Limb (tissue), 2 donors: ENCODE measurements at regions not wholly inside any gene's neighbourhood (a gene's known extent, or its start where the extent isn't known, plus 50 kb on each side); places are given as distances from the start of the nearest gene placed in this dataset.

Source experiments
- DNase-seq, 2 donors: peaks; one replicate each; pipeline ENCODE4 v3.0.0-alpha.2; 2016; ENCODE audit errors: extremely low spot score in 2 of 2

DNA sequence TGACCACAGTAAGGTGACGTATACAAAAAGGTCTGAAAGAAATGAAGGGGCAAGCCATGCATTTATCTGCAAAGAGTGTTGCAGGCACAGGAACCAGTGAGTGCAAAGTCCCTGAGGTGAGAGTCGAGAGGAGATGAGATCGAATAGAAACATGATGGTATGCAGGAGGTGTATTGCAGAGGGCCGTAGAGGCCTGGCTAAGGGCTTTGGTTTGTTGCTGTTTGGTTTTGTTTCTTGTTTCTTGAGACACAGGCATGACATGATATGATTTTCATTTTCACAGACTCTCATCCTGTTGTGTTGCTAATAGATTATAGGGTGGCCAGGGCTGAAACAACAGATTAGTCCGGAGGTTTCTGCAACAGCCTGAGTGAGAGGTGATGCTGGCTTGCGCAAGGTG is 80.4 kb downstream of the HSPH1 start:
- DNase-seq = no peak

GRCh38 chr13:31074756-31075155 is 86.9 kb downstream of the HSPH1 start:
- no peak for DNase-seq

DNA sequence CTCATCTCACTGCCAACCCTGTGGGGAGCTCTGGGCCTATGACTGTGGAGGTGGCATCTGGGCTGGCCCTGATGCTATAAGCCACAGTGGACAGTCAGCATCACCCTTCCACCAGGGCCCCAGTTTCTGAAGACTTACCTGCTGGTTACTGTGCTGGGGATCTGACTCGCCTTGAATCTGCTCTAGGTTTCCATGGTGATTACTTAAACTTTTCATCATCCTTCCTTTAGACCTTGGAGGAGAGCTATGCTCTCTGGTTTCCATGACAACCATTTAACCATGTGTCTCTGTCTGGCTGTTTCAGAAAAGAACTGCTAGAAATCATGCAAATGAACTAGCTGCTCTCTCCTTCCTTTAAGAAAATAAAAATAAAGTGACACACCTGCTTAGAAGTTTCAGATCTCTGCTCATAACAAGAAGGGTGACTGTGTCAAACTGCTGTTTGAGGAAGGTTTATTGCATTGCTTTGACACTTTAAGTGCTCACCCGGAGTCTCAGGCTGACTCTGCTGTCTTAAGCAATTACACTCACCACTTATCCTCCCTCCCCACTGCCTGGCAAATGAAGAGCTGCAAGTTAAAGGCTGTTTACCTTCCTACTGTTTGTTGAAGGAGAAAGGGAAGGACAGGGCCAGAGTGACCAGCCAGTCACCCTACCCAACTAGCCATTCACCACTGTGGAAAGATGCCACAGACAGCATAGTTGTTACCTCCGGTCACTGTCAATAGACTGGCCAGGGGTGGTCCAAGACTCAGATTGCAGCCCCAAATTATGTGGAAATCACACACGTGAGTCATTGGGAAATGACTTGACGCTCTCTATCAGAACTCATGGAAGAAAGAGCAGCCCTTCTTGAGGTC is 87.6 kb downstream of the HSPH1 start:
- no peak for DNase-seq

GRCh38 chr13:31072041-31072440 is 89.7 kb downstream of the HSPH1 start:
- DNase-seq = no peak

DNA sequence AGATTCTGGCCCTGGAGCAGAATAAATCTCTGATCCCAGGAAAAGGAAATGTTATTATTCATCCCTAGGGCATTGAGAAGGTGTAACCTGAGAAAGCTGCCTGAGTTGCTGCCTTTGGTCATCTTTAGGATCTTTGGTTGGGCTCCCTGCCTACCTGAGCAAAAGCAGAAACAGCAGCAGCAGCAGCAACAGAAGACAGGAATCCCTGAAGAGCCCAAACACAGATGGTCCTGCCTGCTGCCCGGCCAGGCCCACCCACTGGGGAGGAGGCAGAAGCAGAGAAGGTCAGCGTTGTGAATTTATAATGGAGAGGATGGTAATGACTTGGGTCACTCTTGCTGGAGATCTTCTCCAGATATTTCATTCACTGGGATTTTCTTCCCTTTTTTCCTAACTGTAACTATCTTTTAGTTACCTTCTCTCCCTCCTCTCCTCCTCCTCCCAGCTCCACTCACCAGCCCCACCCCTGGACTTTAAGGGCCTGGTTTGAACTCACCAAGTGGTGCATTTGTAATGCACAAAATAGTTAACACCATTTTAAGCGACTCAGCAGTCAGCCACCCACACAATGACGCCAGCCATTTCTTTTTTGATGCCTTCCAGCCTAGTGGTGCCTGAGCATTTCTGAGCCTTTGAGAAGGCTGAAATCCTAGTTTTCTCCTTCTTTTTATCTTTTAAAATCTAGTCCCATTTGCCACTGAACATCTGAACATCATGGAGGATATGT is 91.7 kb downstream of the HSPH1 start:
- DNase-seq = no peak

DNA sequence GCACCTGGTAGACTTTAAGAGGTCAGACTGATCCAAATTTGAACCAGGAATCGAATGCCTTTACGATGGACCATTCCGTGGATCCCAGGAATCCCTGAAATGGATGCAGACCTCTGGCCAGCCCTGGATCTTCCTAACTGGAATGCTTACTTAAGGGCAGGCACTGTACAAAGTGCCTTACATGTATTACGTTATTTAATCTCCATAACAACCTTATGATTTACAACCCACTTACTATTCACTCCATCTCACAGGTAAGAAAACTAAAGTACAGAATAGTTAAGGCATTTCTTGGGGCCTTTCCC is 93.6 kb downstream of the HSPH1 start:
- no peak for DNase-seq

- DNase-seq = no peak
Measured at GRCh38 chr13:31067416-31068118, 94.1 kb downstream of the HSPH1 start.

GRCh38 chr13:31064636-31065035 is 97.1 kb downstream of the HSPH1 start:
- DNase-seq = no peak

DNA sequence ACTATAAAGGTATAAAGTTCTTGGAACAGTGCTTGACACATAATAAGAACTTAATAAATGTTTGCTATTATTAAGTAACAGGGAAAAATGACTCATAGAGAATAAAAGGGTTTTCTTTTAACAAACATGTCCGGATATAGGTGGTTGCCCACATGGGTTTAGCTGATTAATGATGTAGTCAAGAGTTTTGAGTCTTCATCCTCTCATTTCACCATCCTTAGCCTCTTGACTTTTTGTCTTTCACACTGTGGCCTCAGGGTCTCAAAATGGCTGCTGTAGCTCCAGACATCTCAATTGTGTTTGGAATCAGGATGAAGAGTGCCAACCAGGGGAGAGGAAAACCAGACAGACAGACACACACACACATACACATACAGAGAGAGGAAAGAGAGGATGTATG is 97.9 kb downstream of the HSPH1 start:
- no peak for DNase-seq

DNA sequence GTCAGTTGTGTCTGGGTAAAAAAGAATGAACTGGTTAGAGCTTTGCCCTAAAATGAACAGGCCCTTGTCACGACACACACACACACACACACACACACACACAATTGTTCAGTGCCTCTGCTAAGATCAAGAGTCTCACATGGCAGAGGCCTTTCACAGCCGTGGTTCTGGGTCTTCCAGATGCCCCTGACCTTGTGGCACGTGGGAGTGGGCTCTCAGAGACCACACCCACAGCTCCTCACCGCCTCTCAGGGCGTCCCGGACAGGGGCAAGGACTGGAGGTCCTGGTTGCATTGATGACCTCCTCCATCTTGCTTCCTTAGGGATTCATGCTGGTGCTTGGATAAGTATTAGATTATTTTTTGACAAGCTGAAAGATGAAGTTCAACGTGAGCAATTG is 101.0 kb downstream of the HSPH1 start:
- DNase-seq = no peak

DNA sequence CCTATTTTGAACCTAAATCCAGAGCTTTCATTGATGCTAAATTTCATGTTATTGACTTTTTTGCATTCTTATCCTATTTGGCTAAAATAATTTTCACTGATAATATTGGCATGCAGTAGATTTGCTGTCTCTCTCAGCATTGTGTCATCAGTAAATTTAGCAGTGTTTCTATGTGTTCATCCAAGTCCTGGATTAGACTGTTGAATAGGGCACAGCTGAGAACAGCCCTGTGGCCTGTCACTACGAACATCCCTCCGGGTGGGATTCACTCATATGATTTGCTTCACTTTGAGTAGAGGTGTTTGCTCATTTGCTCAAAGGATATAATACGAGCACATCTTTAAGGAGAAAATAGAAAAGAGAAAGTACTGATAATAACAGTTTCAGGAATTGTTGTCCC is 101.5 kb downstream of the HSPH1 start:
- no peak for DNase-seq

DNA sequence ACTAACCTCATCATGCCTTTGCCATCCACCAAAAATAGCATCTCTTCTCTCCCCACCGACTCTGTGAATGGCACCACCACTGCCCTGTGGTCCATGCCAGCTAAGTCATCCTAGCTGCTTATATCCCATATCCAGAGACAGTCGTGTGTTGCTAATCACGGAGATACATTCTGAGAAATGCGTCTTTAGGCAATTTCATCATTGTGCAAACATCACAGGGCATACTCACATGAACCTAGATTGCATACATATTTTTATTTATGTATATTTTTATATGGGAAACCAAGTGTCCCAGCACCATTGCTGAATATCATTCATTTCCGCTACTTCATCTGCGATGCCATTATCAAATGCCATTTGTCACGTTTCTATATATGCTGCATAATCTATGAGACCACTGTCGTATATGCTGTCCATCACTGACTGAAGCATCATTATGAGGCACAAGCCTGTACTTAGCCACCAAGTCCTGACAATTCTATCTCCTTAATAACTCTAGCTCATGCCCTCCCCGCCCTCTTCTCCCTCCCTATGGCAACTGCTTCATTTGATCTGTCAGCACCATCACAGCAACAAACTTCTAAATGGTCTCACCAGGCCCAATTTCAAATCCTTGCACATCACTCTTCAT is 104.2 kb downstream of the HSPH1 start:
- no peak for DNase-seq

GRCh38 chr13:31056644-31057271 is 104.9 kb downstream of the HSPH1 start:
- peak in 1 of 2 donors; percentile 44 for DNase-seq

DNA sequence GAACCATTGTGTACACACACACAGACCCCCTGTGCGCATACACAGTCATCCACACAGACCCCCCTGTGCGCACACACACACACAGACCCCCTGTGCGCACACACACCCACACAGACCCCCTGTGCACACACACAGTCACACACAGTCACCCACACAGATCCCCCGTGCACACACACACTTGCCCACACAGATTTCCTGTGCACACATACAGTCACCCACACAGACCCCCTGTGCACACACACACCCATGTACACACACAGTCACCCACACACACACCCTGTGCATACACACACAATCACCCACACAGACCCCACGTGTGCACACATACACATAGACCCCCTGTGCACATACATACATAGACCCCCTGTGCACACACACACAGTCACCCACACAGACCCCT is 106.1 kb downstream of the HSPH1 start:
- no peak for DNase-seq

DNA sequence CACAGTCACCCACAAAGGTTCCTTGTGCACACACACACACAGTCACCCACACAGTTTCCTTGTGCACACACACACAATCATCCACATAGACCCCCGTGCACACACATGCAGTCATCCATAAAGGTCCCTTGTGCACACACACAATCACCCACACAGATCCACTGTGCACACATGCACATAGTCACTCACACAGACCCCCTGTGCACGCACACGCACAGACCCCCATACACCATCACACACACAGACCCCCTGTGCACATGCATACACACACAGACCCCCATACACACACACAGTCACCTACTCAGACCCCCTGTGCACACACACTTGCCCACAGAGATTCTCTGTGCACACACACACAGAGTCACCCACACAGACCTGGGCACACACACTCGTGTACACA is 107.1 kb downstream of the HSPH1 start:
- no peak for DNase-seq

- DNase-seq = no peak
Measured at GRCh38 chr13:31053896-31054295, 107.8 kb downstream of the HSPH1 start.

GRCh38 chr13:31053091-31053490 is 108.6 kb downstream of the HSPH1 start:
- DNase-seq = no peak

GRCh38 chr13:31052478-31052877 is 109.2 kb downstream of the HSPH1 start:
- no peak for DNase-seq

DNA sequence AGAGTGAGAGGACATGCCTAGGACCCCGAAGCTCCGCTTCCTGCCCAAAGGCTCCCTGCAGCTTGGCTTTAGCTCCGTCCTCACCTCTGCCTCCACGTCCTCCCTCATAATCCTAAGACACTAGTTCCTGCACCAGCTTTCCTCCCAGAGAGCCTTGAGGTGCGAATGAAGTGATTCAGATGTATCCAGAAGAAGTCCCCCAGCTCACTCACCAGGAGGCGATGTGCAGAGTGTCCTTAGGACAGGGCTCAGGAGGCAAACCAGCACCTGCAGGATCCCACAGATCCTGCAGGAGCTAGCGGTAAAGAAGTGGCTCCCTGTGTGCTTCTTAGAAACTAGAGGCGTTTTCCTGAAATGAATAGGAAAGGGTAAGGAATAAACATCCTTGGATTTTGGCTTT is 109.7 kb downstream of the HSPH1 start:
- no peak for DNase-seq

DNA sequence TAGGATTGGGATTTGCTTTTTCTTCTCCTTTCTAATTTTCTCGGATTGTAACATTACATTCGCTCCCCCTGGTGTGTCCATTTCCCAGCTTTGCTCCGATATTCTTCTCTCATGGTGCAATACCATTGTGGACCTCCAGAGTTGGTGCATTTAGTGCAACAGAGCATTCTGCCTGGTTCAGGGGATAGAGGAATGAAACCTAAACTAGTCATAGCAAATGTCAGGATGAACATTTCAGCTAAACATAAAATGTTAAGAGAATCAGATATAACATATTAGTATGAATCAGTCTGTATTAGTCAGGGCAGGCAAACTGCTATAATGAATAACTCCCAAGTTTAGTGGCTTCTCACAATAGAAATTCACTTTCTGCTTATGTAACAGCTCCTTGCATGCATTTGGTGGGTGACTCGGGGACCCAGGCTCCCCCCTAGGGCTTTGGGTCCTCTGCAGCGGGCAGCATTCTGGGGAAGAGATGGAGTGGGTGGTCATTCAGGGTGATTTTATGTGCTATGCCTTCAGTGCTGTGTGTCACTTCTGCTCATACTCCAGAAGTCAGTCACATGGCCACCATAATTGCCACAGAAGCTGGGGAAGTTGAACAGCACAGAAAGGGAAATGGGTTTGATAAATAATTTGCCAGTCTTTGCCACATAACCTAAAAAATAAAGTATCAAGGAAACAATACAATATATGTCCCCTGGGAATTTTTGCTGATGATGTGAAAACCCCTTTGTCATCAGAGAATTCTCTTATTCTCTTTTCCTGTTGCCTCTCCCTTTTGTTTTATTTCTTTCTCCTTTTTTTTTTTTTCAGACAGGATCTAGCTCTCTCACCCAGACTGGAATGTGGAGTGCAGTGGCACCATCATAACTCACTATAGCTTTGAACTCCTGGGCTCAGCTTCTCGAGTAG is 111.0 kb downstream of the HSPH1 start:
- DNase-seq = no peak

DNA sequence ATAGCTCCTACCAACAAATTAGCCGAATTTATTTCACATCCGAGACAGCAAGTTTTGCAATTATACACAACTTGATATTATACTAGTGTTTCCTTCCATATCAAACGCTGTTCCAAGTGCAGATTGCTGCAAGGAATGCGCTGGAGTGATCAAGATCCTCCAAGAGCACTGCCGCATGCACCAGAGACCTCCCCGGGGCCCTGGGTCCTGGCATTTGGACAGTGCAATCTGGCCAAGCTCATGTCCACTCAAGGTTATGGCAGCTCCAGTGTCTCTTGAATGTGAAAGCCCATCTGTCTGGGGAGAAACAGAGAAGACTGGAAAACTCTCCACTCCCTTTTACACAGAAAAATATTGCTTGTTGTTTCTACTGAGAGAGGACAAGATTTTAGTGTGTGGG is 111.9 kb downstream of the HSPH1 start:
- DNase-seq = no peak
